AG04450 (cell line): ENCODE measurements at regions not wholly inside any gene's neighbourhood (a gene's known extent, or its start where the extent isn't known, plus 50 kb on each side); places are given as distances from the start of the nearest gene placed in this dataset.

Experiments used
- CTCF ChIA-PET: fragments of 300-600, 350-600 bp; formaldehyde crosslinking; extraction: SDS; loops from one replicate; lab custom pipeline; 2022; ENCODE audit warnings: antibody characterized with exemption, inconsistent platforms; lab: Charles Lee
- POLR2A ChIA-PET: fragments of 350-600 bp; formaldehyde crosslinking; extraction: SDS; loops from one replicate; lab custom pipeline; 2021; ENCODE audit warnings: antibody characterized with exemption, inconsistent platforms; lab: Yijun Ruan, JAX
- DNase-seq: peaks from one replicate; pipeline ENCODE4 v3.0.0-alpha.2; 2011; ENCODE audit warnings: low read depth, low spot score
- H3K27ac ChIP-seq: one replicate; pipeline ENCODE4 v1.5.1; 2012; ENCODE audit warnings: low read depth, low read length, control low read depth
- H3K27me3 ChIP-seq: one replicate; pipeline ENCODE4 v1.6.0; 2012; ENCODE audit warnings: low read length; ENCODE audit not compliant: control insufficient read depth, insufficient read depth
- H3K4me3 ChIP-seq: 2 replicates; pipeline ENCODE4 v1.5.1; 2011; ENCODE audit warnings: mild to moderate bottlenecking, low read depth, low read length, control low read depth
- H3K9me3 ChIP-seq: 2 replicates; pipeline ENCODE4 v1.5.1; 2012; ENCODE audit warnings: low read length; ENCODE audit not compliant: control insufficient read depth, insufficient read depth
- TF ChIP-seq, protein P1 (sequence below): IDR thresholded peaks from 2 replicates; pipeline ENCODE4 v1.5.1; 2011; ENCODE audit warnings: low read depth, low read length, control low read depth, inconsistent platforms

DNA sequence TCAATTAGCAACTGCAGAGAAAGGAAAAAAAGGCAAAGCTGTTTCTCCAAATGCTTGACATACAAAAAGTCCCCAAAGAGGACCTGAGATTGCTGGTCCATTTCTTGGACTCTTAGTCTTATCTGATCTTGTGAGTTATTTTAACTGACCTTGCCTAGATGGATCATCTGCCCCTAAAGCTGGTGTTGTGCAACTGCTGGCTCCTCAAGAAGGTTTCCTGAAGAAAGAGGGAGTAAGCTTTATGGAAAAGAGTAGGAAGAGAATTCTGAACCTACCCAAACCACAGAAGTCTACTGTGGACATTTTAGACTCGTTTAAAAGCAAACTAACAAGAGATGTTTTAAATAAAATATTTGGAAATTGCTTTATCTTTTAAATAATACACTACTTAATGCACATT lies 140.0 kb upstream of the HS3ST3A1 start:
- DNase-seq, result no peak
- CTCF ChIA-PET, result interaction anchor here (0.6 kb wide), 1 partner anchor 174 kb away, joined by 4 read pairs; no protein-coding TSS in a partner anchor
- TF ChIP-seq, protein P1, sequence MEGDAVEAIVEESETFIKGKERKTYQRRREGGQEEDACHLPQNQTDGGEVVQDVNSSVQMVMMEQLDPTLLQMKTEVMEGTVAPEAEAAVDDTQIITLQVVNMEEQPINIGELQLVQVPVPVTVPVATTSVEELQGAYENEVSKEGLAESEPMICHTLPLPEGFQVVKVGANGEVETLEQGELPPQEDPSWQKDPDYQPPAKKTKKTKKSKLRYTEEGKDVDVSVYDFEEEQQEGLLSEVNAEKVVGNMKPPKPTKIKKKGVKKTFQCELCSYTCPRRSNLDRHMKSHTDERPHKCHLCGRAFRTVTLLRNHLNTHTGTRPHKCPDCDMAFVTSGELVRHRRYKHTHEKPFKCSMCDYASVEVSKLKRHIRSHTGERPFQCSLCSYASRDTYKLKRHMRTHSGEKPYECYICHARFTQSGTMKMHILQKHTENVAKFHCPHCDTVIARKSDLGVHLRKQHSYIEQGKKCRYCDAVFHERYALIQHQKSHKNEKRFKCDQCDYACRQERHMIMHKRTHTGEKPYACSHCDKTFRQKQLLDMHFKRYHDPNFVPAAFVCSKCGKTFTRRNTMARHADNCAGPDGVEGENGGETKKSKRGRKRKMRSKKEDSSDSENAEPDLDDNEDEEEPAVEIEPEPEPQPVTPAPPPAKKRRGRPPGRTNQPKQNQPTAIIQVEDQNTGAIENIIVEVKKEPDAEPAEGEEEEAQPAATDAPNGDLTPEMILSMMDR, result no peak
- no peaks in the 10 kb centered on the region for H3K27me3 ChIP-seq
- no peak overlapping the region for H3K4me3 ChIP-seq
- H3K27ac ChIP-seq, result no peak overlapping the region
- no peaks in the 10 kb centered on the region for H3K9me3 ChIP-seq
- POLR2A ChIA-PET, result interaction anchor here (0.7 kb wide), 1 partner anchor 231 kb away, joined by 3 read pairs; no protein-coding TSS in a partner anchor

DNA sequence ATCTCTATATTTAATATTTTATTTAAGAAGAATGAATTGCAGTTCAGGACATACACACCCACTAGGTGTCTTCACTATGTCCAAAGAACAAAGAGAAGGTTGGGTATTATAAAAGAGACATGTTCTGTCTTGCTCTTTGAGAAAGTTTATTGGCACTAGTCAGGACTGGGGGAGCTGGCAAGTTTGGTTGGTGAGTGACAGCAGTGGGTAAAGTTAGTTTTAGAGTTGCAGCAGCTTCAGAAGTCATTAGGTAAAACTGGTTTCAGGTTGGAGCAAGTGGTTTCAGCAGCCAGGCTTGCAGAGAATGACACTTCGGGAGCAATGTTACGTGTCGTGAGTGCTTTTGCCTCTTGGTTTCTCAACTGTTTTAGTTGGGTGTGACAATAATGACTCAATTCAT lies 142.2 kb upstream of the HS3ST3A1 start:
- ChIA-PET CTCF (interaction anchor here (0.7 kb wide), 1 partner anchor 68 kb away, joined by 3 read pairs; no protein-coding TSS in a partner anchor), POLR2A (no interaction called here)
- no peak overlapping the region for H3K4me3 ChIP-seq
- no peak for DNase-seq
- no peaks in the 10 kb centered on the region for H3K27me3 ChIP-seq
- TF ChIP-seq, protein P1, result no peak
- H3K27ac ChIP-seq, result no peak overlapping the region
- no peaks in the 10 kb centered on the region; the same call in 1 of the 2 replicates for H3K9me3 ChIP-seq

DNA sequence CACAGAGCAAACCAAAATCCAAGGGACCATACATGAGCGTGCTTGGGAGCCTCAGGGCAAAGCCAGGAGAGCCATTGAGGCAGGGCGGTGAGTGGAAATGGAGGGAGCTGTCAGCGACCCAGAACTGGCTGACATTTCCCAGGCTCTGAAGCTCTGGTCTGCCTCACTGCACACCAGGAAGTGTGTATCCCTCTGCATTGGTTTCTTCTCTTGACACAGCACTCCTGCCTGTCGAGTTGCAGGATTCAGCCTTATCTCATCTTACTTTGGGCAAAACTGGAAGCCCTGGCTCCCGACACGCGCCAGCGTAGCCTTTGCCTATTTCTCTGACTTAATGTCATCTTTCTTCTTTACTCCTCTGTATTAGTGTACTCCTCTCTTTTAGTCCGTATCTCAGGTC lies 144.7 kb upstream of the HS3ST3A1 start:
- TF ChIP-seq, protein P1, result no peak
- DNase-seq, result no peak
- CTCF ChIA-PET, result no interaction called here
- Histone ChIP-seq H3K27me3 (no peaks in the 10 kb centered on the region), H3K9me3 (no peaks in the 10 kb centered on the region; the same call in 1 of the 2 replicates), H3K27ac (no peak overlapping the region), H3K4me3 (no peak overlapping the region)
- POLR2A ChIA-PET, result no interaction called here

DNA sequence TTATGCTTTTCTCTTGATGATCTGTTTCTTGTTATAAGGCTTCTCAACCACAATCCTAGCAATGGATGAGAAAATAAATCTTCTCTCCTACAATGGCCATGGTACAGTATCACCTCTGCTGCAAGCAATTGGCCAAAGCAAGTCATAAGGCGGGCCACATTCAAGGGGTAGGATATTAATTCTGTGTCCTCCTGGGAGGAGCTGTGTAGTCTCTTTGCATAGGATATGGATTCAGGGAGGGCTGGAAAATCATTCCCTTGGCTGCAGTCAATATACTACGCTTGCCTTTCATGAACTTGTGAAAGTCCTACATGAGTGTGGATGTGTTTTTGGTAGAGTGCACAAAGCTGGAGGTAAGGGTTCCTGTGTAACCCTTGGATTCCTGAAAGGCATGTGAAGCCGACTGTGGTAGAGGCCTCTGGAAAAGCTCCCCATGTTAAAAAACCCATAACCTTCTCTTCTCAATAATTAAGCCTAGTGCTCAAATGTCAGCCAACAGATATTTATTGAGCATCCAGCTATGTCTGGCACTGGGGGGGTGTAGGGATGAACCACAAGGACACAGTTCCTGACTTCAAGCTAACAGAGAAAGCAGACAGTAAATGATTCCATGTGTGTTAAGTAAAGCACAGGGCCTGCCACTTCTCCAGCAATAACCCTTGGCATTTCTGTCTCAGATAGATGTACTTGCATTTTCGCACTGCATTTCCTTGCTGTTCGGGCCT lies 147.6 kb upstream of the HS3ST3A1 start:
- Histone ChIP-seq H3K4me3 (no peak overlapping the region), H3K27ac (no peak overlapping the region), H3K9me3 (no peaks in the 10 kb centered on the region; the same call in 1 of the 2 replicates), H3K27me3 (no peaks in the 10 kb centered on the region)
- DNase-seq, result no peak
- CTCF ChIA-PET, result no interaction called here
- TF ChIP-seq, protein P1, result no peak
- POLR2A ChIA-PET, result no interaction called here

DNA sequence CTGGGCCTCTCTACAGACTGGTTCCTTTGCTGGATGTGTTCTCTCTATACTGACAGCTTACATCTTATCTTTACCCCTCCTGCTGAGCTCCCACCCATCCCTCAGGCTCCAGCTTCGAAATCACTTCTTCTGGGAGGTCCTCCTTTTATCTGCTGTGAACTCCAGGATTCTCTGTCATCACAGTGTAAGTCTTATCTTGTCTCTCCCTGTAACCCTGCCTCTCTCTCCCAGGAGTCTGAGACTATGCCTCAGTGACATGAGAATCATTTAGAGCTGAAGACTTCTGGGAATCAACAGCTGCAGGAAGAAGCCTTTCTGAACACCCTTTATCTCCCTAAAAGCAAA lies 148.1 kb upstream of the HS3ST3A1 start:
- no peak overlapping the region for H3K27ac ChIP-seq
- TF ChIP-seq, protein P1, result no peak
- H3K4me3 ChIP-seq, result no peak overlapping the region
- no peak for DNase-seq
- POLR2A ChIA-PET, result no interaction called here
- no peaks in the 10 kb centered on the region for H3K27me3 ChIP-seq
- no peaks in the 10 kb centered on the region; the same call in 1 of the 2 replicates for H3K9me3 ChIP-seq
- CTCF ChIA-PET, result no interaction called here
